GM12878 (cell line): ENCODE measurements at regions not wholly inside any gene's neighbourhood (a gene's known extent, or its start where the extent isn't known, plus 50 kb on each side); places are given as distances from the start of the nearest gene placed in this dataset.

Experiments used
- ATAC-seq: fragments of 200-7000 bp; cut with Tn5 transposase; 3 replicates; pipeline ENCODE4 v1.9.1; 2020; ENCODE audit warnings: mild to moderate bottlenecking, moderate library complexity
- BruUV-seq: library from RNA; stranded (reverse); fragments of 400-500 nt; replicated peaks from 2 replicates; lab custom pipeline; 2021; lab: Mats Ljungman, UMichigan
- CTCF ChIA-PET: fragments of 300-600 bp; sonication (Branson Sonifier 250); formaldehyde crosslinking; extraction: SDS; loops from one replicate; lab custom pipeline; 2021; ENCODE audit warnings: inconsistent platforms; lab: Yijun Ruan, JAX
- POLR2A ChIA-PET: fragments of 350-600 bp; formaldehyde crosslinking; extraction: SDS; loops from one replicate; lab custom pipeline; 2021; ENCODE audit warnings: inconsistent platforms; lab: Charles Lee
- RAD21 ChIA-PET: fragments of 300-600 bp; sonication (Branson Sonifier 250); formaldehyde crosslinking; loops from one replicate; lab custom pipeline; 2023; ENCODE audit warnings: antibody characterized with exemption; ENCODE audit not compliant: unreplicated experiment; lab: Charles Lee
- SMC1A ChIA-PET: fragments of 300-600 bp; sonication (Branson Sonifier 250); formaldehyde crosslinking; loops from one replicate; lab custom pipeline; 2023; ENCODE audit not compliant: unreplicated experiment, uncharacterized antibody; lab: Charles Lee
- DNase-seq: peaks from one replicate; pipeline ENCODE4 v3.0.0-alpha.2; 2011; ENCODE audit warnings: low read depth, low spot score
- FAIRE-seq: peaks from 3 replicates; lab custom pipeline; 2011; peaks lifted over from hg19 to GRCh38; lab: Jason Lieb, UNC
- H2AFZ ChIP-seq: 2 replicates; pipeline ENCODE4 v1.6.0; 2011; ENCODE audit warnings: low read depth, low read length, control low read depth; ENCODE audit not compliant: control insufficient read depth
- H3K27ac ChIP-seq: 2 replicates; pipeline ENCODE4 v1.5.1; 2011; ENCODE audit warnings: control low read depth; ENCODE audit not compliant: control insufficient read depth, insufficient read depth
- H3K27me3 ChIP-seq, 2 experiments: replicated peaks in 1 of 2; 2 replicates each; pipeline versions ENCODE4 v1.6.0 to v1.6.1; 2011; ENCODE audit warnings: low read length in 1 of 2; ENCODE audit not compliant: control insufficient read depth in 2 of 2, insufficient read depth in 2 of 2
- H3K36me3 ChIP-seq, 2 experiments: 2 replicates each; pipeline ENCODE4 v1.5.1; 2011; ENCODE audit warnings: low read length in 1 of 2; ENCODE audit not compliant: control insufficient read depth in 2 of 2, insufficient read depth in 2 of 2
- H3K4me1 ChIP-seq: 2 replicates; pipeline ENCODE4 v1.6.1; 2011; ENCODE audit warnings: mild to moderate bottlenecking, low read length, moderate library complexity, mixed read lengths; ENCODE audit not compliant: control insufficient read depth, insufficient read depth
- H3K4me2 ChIP-seq: 2 replicates; pipeline ENCODE4 v1.6.0; 2011; ENCODE audit warnings: control low read depth; ENCODE audit not compliant: control insufficient read depth, insufficient read depth
- H3K4me3 ChIP-seq: fragments of 200-600 bp; sonication (generic); 2 replicates; pipeline ENCODE4 v1.5.1; 2016
- H3K79me2 ChIP-seq: 2 replicates; pipeline ENCODE4 v1.6.0; 2011; ENCODE audit warnings: low read length; ENCODE audit not compliant: control insufficient read depth, insufficient read depth
- H3K9ac ChIP-seq: 2 replicates; pipeline ENCODE4 v1.8.0; 2011; ENCODE audit warnings: low read length, control low read depth, mixed read lengths; ENCODE audit not compliant: control insufficient read depth, insufficient read depth
- H3K9me3 ChIP-seq: replicated peaks from 3 replicates; pipeline ENCODE4 v1.5.1; 2011; ENCODE audit warnings: mild to moderate bottlenecking, low read length; ENCODE audit not compliant: control insufficient read depth, insufficient read depth
- H4K20me1 ChIP-seq: 2 replicates; pipeline ENCODE4 v1.6.0; 2011; ENCODE audit not compliant: control insufficient read depth, insufficient read depth
- ASH2L ChIP-seq: fragments of 300-600, 200-600 bp; sonication (generic); IDR thresholded peaks from 2 replicates; pipeline ENCODE4 v1.6.1; 2017; ENCODE audit warnings: low read depth, mild to moderate bottlenecking, borderline replicate concordance
- BACH1 ChIP-seq: fragments of 450-650 bp; IDR thresholded peaks from 2 replicates; pipeline ENCODE4 v1.6.1; 2017; ENCODE audit warnings: mild to moderate bottlenecking, borderline replicate concordance
- EZH2 ChIP-seq: IDR thresholded peaks from 2 replicates; pipeline ENCODE4 v1.6.1; 2012; ENCODE audit warnings: low read depth, mild to moderate bottlenecking, control low read depth, inconsistent platforms, low read length, borderline replicate concordance; ENCODE audit not compliant: control insufficient read depth
- HDGF ChIP-seq: fragments of 450-650 bp; IDR thresholded peaks from 2 replicates; pipeline ENCODE4 v1.6.1; 2016; ENCODE audit warnings: antibody characterized with exemption
- IRF3 ChIP-seq: fragments of 450-650 bp; IDR thresholded peaks from 2 replicates; pipeline ENCODE4 v1.6.1; 2014; ENCODE audit warnings: mild to moderate bottlenecking
- MEF2B ChIP-seq: fragments of 450-650 bp; IDR thresholded peaks from 2 replicates; pipeline ENCODE4 v1.6.1; 2018; ENCODE audit warnings: mild to moderate bottlenecking, moderate library complexity; ENCODE audit not compliant: partially characterized antibody, poor library complexity, severe bottlenecking
- NFIC ChIP-seq: IDR thresholded peaks from 2 replicates; pipeline ENCODE4 v1.6.1; 2012; ENCODE audit warnings: low read depth, mild to moderate bottlenecking, inconsistent platforms, low read length, moderate library complexity
- NFYB ChIP-seq: IDR thresholded peaks from 2 replicates; pipeline ENCODE4 v1.6.1; 2011; ENCODE audit warnings: low read depth, mild to moderate bottlenecking, low read length, improper control_type of control experiment, moderate library complexity; ENCODE audit not compliant: insufficient read depth
- RUNX3 ChIP-seq: IDR thresholded peaks from 2 replicates; pipeline ENCODE4 v1.6.1; 2012; ENCODE audit warnings: low read length, inconsistent platforms
- SMAD1 ChIP-seq: fragments of 450-650 bp; IDR thresholded peaks from 2 replicates; pipeline ENCODE4 v1.6.1; 2018; ENCODE audit warnings: mild to moderate bottlenecking, low read depth; ENCODE audit not compliant: partially characterized antibody
- SMAD5 ChIP-seq: IDR thresholded peaks from 2 replicates; pipeline ENCODE4 v1.6.1; 2016; ENCODE audit warnings: antibody characterized with exemption, low read depth
- STAT1 ChIP-seq: fragments of 450-650 bp; conservative IDR thresholded peaks from 2 replicates; pipeline ENCODE4 v1.6.1; 2014; ENCODE audit warnings: antibody characterized with exemption, mild to moderate bottlenecking
- ZNF384 ChIP-seq: IDR thresholded peaks from 2 replicates; pipeline ENCODE4 v1.6.1; 2012; ENCODE audit warnings: low read depth, mild to moderate bottlenecking, low read length, improper control_type of control experiment, borderline replicate concordance
- ZZZ3 ChIP-seq: IDR thresholded peaks from 2 replicates; pipeline ENCODE4 v1.6.1; 2011; ENCODE audit warnings: low read depth; ENCODE audit not compliant: control insufficient read depth, insufficient read length
- WGBS: methylation state at CpG from one replicate; pipeline ENCODE4 v1.1.6; 2016; ENCODE audit warnings: low lambda C conversion rate; ENCODE audit not compliant: insufficient replicate concordance, insufficient coverage; ENCODE audit errors: missing lambda C conversion rate; 5-methylcytosine and 5-hydroxymethylcytosine counted together
- in situ Hi-C: fragments of 300-500 bp; cut with MboI; formaldehyde crosslinking; loops from 9 replicates; pipeline ENCODE4 v1.14.3; 2018; ENCODE audit warnings: mixed read lengths
- intact Hi-C: fragments of 100-400 bp; cut with micrococcal nuclease; formaldehyde crosslinking; loops from one replicate; pipeline ENCODE4 v1.14.2; 2022; ENCODE audit not compliant: unreplicated experiment

GRCh38 chr1:59238333-59238934, 58.5 kb upstream of the FGGY start:
- Histone ChIP-seq H3K27me3 (no peaks in the 10 kb centered on the region), H3K79me2 (no peaks in the 10 kb centered on the region), H3K4me1 (no peaks in the 10 kb centered on the region), H4K20me1 (no peaks in the 10 kb centered on the region), H3K36me3 (no peaks in the 10 kb centered on the region), H3K9me3 (no peaks in the 10 kb centered on the region), H3K27ac (no peak overlapping the region), H2AFZ (no peak overlapping the region), H3K4me3 (no peak overlapping the region), H3K9ac (no peak overlapping the region), H3K4me2 (no peak overlapping the region)
- ATAC-seq (no peak), FAIRE-seq (no peak), DNase-seq (no peak)
- in situ Hi-C loops, result no loop called here
- ChIA-PET CTCF (no interaction called here), SMC1A (no interaction called here), RAD21 (no interaction called here), POLR2A (no interaction called here)
- intact Hi-C loops, result no loop called here
- WGBS, result 79% methylated on average over 5 of the region's 5 CpGs
- no peak for TF ChIP-seq EZH2
- no peak for TF ChIP-seq SMAD5
- no peak for TF ChIP-seq MEF2B
- no peak for TF ChIP-seq BACH1
- no peak for TF ChIP-seq ZZZ3
- no peak for TF ChIP-seq ZNF384
- no peak for TF ChIP-seq RUNX3
- TF ChIP-seq ASH2L, result no peak
- TF ChIP-seq HDGF, result no peak
- no peak for TF ChIP-seq NFIC
- TF ChIP-seq NFYB, result no peak
- TF ChIP-seq SMAD1, result no peak
- TF ChIP-seq STAT1, result no peak
- TF ChIP-seq IRF3, result no peak
- no TSS peak for BruUV-seq
